ENCODE measurements at regions not wholly inside any gene's neighbourhood (a gene's known extent, or its start where the extent isn't known, plus 50 kb on each side); places are given as distances from the start of the nearest gene placed in this dataset.
"Not testable (repeated sequence)": the region's sequence is repeated elsewhere in the genome, so short reads cannot be mapped to it uniquely, and the experiment has no call there.

- no peak for DNase-seq (ENCODE audit: low spot score)
Measured at GRCh38 chr2:179331061-179331460, 66.4 kb upstream of the SESTD1 start.

DNA sequence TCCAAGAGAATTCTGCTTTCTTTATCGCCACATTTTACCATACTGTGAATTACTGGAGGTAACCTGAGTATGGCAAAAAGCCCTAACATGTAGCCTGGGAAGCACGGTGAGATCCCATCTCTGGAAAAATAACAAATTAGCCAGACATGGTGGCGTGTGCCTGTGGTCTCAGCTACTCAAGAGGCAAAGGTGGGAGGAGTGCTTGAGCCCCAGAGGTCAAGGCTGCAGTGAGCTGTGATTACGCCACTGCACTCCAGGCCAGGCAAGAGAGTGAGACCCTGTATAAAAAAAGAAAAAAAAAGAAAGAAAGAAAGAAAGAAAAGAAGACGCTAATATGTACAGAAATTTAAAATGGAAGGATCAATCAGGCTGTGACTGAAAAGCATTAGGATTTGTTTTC lies 57.7 kb upstream of the SESTD1 start:
- no peak for DNase-seq (ENCODE audit: low spot score)

DNA sequence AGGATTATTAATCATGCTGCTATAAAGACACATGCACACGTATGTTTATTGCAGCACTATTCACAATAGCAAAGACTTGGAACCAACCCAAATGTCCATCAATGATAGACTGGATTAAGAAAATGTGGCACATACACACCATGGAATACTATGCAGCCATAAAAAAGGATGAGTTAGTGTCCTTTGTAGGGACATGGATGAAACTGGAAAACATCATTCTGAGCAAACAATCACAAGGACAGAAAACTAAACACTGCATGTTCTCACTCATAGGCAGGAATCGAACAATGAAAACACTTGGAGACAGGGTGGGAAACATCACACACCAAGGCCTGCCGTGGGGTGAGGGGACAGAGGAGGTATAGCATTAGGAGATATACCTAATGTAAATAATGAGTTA lies 56.4 kb upstream of the SESTD1 start:
- DNase-seq (ENCODE audit: low spot score) = not testable (repeated sequence)

DNA sequence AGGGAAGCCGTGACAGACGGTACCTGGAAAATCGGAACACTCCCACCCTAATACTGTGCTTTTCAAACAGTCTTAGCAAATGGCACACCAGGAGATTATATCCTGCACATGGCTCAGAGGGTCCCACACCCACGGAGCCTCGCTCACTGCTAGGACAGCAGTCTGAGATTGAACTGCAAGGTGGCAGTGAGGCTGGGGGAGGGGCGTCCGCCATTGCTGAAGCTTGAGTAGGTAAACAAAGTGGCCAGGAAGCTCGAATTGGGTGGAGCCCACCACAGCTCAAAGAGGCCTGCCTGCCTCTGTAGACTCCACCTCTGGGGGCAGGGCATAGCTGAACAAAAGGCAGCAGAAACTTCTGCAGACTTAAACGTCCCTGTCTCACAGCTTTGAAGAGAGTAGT lies 50.1 kb upstream of the SESTD1 start:
- DNase-seq (ENCODE audit: low spot score) = not testable (repeated sequence)

Measured in hepatic stellate cell (primary cell).